HG02885 (cell line): ENCODE measurements at regions not wholly inside any gene's neighbourhood (a gene's known extent, or its start where the extent isn't known, plus 50 kb on each side); places are given as distances from the start of the nearest gene placed in this dataset.

ENCODE experiments used
- ATAC-seq: cut with Tn5 transposase; IDR thresholded peaks from one replicate; pipeline ENCODE4 v1.9.1; 2021; ENCODE audit warnings: mild to moderate bottlenecking; ENCODE audit not compliant: unreplicated experiment, poor library complexity

DNA sequence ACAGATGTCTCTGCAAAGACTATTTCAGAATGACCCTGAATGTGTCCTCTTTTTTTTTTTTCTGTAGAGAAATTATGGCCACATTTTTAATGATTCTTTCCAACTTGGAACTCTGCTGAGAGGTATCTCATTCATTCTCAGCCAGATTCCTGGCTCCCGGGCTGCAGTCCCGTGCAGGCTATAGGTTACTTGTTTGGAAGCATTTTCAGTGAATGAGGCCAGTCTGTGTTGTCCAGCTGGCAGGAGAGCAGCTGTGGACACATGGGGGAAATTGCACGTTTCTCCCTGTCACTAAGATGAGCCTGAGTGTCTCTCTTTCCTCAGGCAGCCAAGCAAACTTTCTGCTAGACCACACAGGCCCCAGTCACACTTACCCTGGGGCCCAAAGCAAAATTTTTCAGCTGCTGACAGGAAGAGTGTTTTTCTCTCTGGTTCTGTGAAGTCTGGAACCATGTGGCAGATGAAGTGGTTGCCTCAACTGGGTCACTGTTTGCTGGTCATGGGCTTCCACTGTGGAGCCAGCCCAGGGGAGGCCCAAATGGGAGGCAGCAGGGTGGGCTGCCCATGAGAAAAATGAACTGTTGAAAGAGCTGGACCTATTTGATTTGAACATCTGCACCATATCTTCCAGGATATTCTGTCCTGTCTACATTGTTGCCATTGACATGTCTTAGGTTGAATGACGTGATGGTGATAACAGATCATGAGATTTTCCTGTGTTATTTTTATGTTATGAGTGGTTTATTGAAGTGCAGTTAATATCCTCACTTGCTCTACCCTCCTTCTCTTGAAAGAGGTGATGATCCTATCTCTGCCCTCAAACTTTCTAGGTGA is 431.2 kb downstream of the LPIN1 start:
- peak; percentile 76 for ATAC-seq

DNA sequence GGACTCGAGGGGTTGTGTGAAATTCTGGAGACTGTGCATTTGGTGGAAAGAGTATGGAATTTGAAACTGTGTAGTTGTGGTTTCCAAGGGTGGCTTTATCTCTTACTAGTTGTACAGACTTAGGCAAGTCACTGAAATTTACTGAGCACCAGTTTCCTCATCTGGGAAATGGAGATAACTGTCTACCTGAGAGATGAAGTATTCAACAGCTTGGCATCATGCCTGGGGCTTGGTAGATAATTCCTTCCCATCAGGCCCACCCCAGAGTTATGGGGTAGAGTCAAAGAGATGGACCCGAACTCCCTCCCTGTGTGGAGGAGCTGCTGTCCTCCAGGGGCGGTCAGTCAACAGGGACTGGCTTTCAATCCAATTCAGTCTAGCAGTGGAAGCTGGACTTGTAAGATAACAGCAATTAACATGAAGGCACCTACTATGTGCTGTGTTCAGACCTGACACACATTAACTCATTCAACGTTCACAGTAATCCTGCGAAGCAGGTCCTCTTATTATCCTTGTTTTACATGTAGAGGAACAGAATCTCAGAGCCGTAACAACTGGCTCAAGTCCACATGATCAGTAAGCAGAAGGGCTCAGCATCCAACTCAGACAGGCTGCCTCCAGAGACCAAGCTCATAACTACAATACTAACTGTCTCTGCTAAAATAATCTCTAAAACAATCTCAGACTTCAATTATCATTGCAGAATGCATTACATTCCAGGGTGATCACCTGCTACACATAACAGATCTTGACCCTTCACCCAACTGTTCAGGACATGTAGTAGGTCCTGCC is 432.1 kb downstream of the LPIN1 start:
- ATAC-seq: no peak

DNA sequence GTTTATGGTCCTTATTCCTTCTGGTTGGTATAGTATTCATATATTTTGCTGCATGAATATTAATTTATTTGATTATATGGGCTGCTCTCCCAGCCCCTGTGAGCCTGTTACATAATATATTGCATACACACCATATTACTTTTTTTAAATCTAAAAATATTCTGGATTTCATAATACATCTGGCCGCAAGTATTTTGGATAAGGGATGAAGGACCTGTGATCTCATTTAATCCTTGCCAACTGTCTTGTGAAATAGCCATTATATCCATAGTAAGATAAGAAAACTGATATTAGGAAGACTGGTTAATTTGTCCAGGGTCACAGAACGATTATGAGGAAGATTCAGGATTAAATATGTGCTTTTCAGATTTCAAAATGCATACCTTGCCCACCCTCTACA is 433.6 kb downstream of the LPIN1 start:
- no peak for ATAC-seq

GRCh38 chr2:12183032-12183645 is 436.7 kb downstream of the LPIN1 start:
- no peak for ATAC-seq

DNA sequence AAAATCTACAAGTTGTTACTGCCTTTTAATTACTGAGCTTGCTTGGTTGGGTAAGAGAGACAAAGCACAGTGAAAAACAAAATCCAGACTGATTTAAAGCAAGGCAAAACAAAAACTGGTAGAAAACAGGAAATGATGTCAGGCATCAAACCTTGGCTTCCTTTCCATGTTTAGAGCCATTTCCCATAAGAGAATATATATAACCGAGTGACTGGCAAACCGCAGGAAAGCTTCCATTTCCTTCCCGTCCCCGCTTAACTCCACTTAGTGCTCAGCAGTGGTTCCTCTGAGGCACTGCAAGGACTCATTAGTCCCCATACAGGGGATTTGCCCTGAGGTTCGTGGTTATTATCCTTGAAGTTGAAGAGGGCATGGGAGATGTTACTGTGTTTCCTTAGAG is 446.3 kb downstream of the LPIN1 start:
- no peak for ATAC-seq

DNA sequence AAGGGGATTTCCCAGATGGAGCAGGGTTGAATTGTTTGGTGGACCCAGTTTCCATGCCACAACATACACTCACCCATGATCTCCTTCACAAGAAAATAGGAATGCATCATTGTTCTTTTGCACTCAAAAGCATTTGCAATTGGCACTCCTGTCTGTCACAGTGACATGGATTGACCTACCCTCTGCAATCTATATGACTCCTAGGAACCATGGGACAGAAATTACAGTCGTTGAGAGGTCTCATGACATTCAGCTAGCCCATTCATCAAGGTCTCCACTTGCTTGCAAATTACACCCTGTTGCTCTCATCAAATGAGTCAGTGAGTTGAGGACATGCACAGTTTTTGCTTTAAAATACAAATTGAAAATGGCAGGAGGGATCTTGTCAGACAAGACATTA is 448.5 kb downstream of the LPIN1 start:
- ATAC-seq: no peak

GRCh38 chr2:12196495-12196894 is 450.1 kb downstream of the LPIN1 start:
- no peak for ATAC-seq

- no peak for ATAC-seq
Measured at GRCh38 chr2:12197133-12197532, 450.7 kb downstream of the LPIN1 start.

GRCh38 chr2:12199491-12200211 is 453.2 kb downstream of the LPIN1 start:
- no peak for ATAC-seq

DNA sequence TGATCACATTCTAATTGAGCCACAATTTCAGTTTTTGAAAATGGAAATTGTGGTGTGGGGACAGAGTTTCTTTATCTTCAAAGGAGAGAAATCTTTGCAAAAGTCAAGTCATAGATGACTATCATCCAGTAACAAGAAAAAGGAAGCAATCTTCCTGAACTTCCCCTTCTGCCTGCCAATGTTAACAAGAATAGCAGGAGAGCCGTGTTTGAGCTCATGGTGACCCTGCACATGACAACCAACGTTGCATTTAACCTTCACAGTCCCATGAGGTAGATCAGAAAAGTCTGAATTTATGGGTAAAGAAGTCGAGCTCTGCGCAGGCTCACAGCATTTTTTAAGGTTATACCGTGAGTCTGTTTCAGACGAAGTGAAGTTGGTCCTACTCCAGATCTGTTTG is 454.9 kb downstream of the LPIN1 start:
- ATAC-seq: no peak

DNA sequence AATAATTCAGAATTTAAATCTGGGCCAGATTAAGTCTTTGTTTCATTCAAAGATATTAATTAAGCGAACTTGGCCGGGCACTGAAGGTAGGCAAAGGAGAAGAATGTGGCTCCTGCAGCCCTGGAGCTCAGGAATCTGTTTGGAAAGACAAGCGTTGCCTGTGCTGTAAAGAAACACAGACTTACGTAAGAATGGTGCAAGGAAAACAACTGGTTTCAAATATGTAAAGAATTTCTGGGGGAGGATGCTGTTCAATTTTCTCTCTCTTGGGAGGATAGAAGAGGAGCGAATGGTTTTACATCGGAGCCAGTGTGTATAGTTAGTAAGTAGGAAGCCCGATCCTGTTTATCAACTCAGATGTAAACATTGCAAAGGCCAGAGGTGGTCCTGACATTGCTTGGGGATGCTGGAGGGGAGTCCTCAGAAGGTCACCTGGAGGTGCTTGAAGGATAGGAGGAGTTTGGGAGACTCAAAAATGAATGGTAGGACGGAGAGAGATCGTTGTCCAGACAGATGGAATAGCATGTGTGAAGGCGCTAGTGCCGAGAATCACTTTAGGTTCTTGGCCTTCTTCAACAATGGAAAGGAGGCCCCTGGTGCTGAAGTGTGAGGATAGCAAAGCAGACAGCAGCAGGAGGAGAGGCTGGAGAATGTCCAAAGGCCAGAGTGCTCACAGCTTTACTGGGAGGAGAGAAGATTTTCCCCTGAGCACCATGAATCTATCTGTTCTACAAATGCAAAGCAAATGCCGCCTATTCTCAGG is 456.1 kb downstream of the LPIN1 start:
- no peak for ATAC-seq

GRCh38 chr2:12203528-12203927 is 457.1 kb downstream of the LPIN1 start:
- no peak for ATAC-seq

- no peak for ATAC-seq
Measured at GRCh38 chr2:12205086-12205485, 458.7 kb downstream of the LPIN1 start.

GRCh38 chr2:12207491-12207890 is 461.1 kb downstream of the LPIN1 start:
- ATAC-seq: no peak

DNA sequence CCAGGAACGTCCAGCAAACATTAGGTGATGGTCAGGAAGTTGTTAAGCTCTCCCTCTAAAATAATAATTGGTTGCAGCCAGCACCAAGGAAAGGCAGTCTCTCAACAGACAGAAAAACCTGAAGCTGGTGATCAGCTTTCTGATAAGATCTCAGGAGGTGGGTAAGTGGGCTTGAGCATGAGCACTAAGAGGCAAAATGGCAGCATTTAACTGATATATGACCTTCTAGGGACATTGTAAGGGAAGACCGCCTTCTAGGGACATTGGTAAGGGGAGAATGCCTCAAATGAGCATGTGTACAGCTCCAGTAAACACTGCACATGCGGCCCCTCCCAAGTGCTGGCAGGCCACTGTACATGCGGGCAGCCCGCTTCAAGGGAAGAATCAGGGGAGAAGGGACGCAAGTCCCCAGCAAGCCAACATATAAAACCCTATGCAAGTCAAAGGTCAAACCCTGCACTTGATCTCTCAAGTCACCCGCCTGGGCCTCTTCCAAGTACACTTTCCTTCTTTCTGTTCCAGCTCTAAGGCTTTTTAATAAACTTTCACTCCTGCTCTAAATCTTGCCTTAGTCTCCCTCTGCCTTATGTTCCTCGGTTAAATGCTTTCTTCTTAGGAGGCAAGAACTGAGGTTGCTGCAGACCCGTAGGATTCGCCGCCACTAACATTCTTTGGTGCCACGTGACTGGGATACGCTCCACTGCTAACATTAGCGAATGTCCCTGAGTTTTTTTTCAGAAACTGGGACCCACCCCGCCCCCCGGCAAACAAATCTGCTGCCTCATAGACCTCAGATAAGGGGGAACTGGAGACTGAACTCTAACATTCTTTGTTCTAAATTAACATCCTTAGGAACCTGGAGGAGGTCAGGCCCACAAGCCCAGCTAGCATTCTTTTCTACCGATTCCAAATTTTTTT is 463.8 kb downstream of the LPIN1 start:
- no peak for ATAC-seq

GRCh38 chr2:12211326-12212175 is 465.1 kb downstream of the LPIN1 start:
- no peak for ATAC-seq

DNA sequence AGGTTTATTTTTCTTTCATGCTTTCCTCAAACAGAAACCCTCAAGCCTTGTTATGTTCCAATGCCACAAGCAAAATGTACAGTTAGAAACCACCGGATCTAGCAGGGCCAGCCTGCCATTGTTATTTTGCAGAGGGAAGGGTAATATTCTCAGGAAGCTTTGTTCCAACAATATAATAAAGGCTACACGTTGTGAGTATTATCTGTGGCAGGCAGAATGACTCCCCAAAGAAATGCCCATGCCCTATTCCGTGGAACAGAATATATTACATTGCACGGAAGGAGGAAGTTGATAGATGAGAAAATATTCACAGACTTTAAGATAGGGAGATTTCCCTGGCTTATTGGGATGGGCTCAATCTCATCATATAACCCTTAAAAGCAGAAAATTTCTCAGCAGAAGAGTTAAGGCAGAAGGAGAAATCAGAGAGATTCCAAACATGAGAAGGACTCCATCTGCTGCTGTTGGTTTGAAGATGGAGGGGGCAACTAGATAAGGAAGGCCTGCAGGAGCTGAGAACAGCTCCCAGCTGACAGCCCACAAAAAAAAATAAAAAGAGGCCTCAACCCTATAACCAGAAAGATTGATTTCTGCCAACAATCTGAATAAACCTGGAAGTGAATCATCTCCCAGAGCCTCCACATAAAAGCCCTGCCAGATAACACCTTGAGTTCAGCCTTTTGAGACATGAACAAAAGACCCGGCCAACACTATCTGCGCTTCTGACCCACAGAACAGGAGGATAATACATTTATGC is 466.6 kb downstream of the LPIN1 start:
- no peak for ATAC-seq
